OCI-LY3 (cell line): ENCODE measurements at regions not wholly inside any gene's neighbourhood (a gene's known extent, or its start where the extent isn't known, plus 50 kb on each side); places are given as distances from the start of the nearest gene placed in this dataset.

Experiments used
- H2AFZ ChIP-seq: fragments of 200-600, 300-600 bp; shearing (Covaris generic); 2 replicates; pipeline ENCODE4 v1.6.0; 2014; ENCODE audit warnings: antibody characterized with exemption, low read depth, low read length
- H3K27ac ChIP-seq: fragments of 200-600, 300-600 bp; sonication (generic); 2 replicates; pipeline ENCODE4 v1.5.1; 2014; ENCODE audit warnings: mild to moderate bottlenecking, low read length, moderate library complexity, mixed read lengths
- H3K27me3 ChIP-seq: fragments of 200-600, 300-600 bp; sonication (generic); 2 replicates; pipeline ENCODE4 v1.6.1; 2014; ENCODE audit warnings: low read depth, low read length, mixed read lengths
- H3K36me3 ChIP-seq: fragments of 200-600, 300-600 bp; sonication (generic); replicated peaks from 2 replicates; pipeline ENCODE3; 2014; ENCODE audit warnings: low read depth, low read length, mixed read lengths
- H3K4me1 ChIP-seq: fragments of 300-600, 200-600 bp; sonication (generic); 2 replicates; pipeline ENCODE4 v1.6.1; 2014; ENCODE audit warnings: low read length, mixed read lengths
- H3K4me2 ChIP-seq: fragments of 200-600, 300-600 bp; sonication (generic); 2 replicates; pipeline ENCODE4 v1.6.1; 2014; ENCODE audit warnings: low read length, mixed read lengths
- H3K4me3 ChIP-seq: fragments of 300-600, 200-600 bp; sonication (generic); 2 replicates; pipeline ENCODE4 v1.5.1; 2014; ENCODE audit warnings: antibody characterized with exemption, mild to moderate bottlenecking, low read length, moderate library complexity
- H3K79me2 ChIP-seq: fragments of 300-600, 200-600 bp; shearing (Covaris generic); 2 replicates; pipeline ENCODE4 v1.6.1; 2014; ENCODE audit warnings: mild to moderate bottlenecking, low read length, mixed read lengths
- H3K9ac ChIP-seq: fragments of 300-600, 200-600 bp; shearing (Covaris generic); 2 replicates; pipeline ENCODE4 v1.6.0; 2014; ENCODE audit warnings: mild to moderate bottlenecking, low read length, moderate library complexity
- H3K9me3 ChIP-seq: fragments of 200-600, 300-600 bp; shearing (Covaris generic); 2 replicates; pipeline ENCODE4 v1.6.1; 2014; ENCODE audit warnings: low read length, mixed read lengths; ENCODE audit not compliant: insufficient read depth
- H4K20me1 ChIP-seq: fragments of 200-600, 300-600 bp; sonication (generic); 2 replicates; pipeline ENCODE4 v1.6.1; 2016; ENCODE audit warnings: low read length, mixed read lengths; ENCODE audit not compliant: insufficient read depth
- CTCF ChIP-seq: fragments of 200-600, 300-600 bp; sonication (generic); IDR thresholded peaks from 2 replicates; pipeline ENCODE4 v1.5.1; 2014; ENCODE audit warnings: antibody characterized with exemption, low read length, low read depth
- EZH2phosphoT487 ChIP-seq: fragments of 200-600 bp; shearing (Covaris generic); IDR thresholded peaks from 2 replicates; pipeline ENCODE4 v1.6.1; 2018; ENCODE audit warnings: antibody characterized with exemption, mixed run types, low read depth

- no peak overlapping the region for H3K4me2 ChIP-seq
- H3K36me3 ChIP-seq: no peaks in the 10 kb centered on the region
- no peak overlapping the region for H3K9ac ChIP-seq
- H3K79me2 ChIP-seq: no peaks in the 10 kb centered on the region
- H4K20me1 ChIP-seq: no peaks in the 10 kb centered on the region
- no peaks in the 10 kb centered on the region for H3K27me3 ChIP-seq
- H2AFZ ChIP-seq: no peak overlapping the region
- H3K4me1 ChIP-seq: no peaks in the 10 kb centered on the region
- H3K27ac ChIP-seq: no peak overlapping the region
- H3K4me3 ChIP-seq: no peak overlapping the region
- TF ChIP-seq EZH2phosphoT487 (no peak), CTCF (no peak)
- H3K9me3 ChIP-seq: no peaks in the 10 kb centered on the region
Observed at GRCh38 chr5:161960314-161960713, 107.3 kb upstream of the GABRG2 start.

DNA sequence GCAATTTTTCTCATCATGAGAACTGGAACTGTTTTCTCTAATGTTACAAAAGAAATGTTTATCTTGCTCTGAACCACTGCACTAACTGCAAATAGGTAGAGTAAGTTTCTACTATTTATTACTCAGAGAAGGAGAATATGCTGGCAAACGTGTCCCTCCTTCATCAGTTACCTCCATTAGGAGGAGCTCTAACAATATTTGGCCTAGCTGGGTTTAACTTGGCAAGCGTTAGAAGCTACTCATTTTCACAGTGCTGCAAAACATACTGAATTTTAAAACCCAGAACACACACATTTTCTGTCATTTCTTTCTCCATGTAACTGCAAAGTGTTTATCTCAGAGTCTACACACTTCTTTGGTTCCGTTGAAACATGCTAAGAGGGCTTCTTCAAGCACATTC, 101.0 kb upstream of the GABRG2 start:
- no peaks in the 10 kb centered on the region for H3K27me3 ChIP-seq
- H3K4me1 ChIP-seq: no peaks in the 10 kb centered on the region
- H2AFZ ChIP-seq: peak overlapping the region; percentile 51; the same call in 1 of the 2 replicates
- H3K36me3 ChIP-seq: no peaks in the 10 kb centered on the region
- no peaks in the 10 kb centered on the region for H3K79me2 ChIP-seq
- H3K4me2 ChIP-seq: no peak overlapping the region
- H3K9me3 ChIP-seq: no peaks in the 10 kb centered on the region
- H3K9ac ChIP-seq: no peak overlapping the region
- TF ChIP-seq CTCF (peak; percentile 49), EZH2phosphoT487 (no peak)
- no peak overlapping the region for H3K27ac ChIP-seq
- H3K4me3 ChIP-seq: no peak overlapping the region
- H4K20me1 ChIP-seq: no peaks in the 10 kb centered on the region

- Histone ChIP-seq H3K27ac (no peak overlapping the region), H3K4me1 (no peaks in the 10 kb centered on the region), H2AFZ (no peak overlapping the region), H3K9me3 (no peaks in the 10 kb centered on the region), H3K79me2 (no peaks in the 10 kb centered on the region), H3K27me3 (no peaks in the 10 kb centered on the region), H3K4me2 (no peak overlapping the region), H3K9ac (no peak overlapping the region), H4K20me1 (no peaks in the 10 kb centered on the region), H3K36me3 (no peaks in the 10 kb centered on the region), H3K4me3 (no peak overlapping the region)
- TF ChIP-seq EZH2phosphoT487 (no peak), CTCF (no peak)
Observed at GRCh38 chr5:161975350-161975749, 92.2 kb upstream of the GABRG2 start.

DNA sequence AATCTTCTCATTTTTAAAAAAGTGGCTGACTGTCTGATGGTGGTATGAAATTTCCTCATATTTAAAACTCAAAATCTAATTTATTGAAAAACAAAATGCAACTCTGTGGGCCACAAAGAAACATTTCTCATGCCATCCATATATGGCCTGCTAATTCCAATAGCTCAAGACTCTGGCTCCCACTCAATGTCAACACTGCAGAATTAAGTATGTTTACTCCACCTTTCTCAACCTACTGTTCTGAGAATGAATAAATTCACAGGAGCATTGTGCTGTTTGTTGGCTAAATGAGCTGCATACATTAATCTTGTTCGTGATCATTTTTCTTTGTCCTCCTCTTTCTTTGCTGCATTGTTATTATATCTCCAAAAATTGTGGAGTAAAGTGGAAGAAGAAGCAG, 79.5 kb upstream of the GABRG2 start:
- Histone ChIP-seq H3K27me3 (no peaks in the 10 kb centered on the region), H3K36me3 (no peaks in the 10 kb centered on the region), H3K79me2 (no peaks in the 10 kb centered on the region), H4K20me1 (no peaks in the 10 kb centered on the region), H3K9me3 (no peaks in the 10 kb centered on the region), H3K4me2 (no peak overlapping the region), H2AFZ (no peak overlapping the region), H3K9ac (no peak overlapping the region), H3K4me1 (no peaks in the 10 kb centered on the region), H3K27ac (no peak overlapping the region), H3K4me3 (no peak overlapping the region)
- TF ChIP-seq CTCF: no peak
- TF ChIP-seq EZH2phosphoT487: no peak
